NCI-H1417 treated with DMSO at 0.1 percent for 48 hours (cell line): ENCODE measurements at regions not wholly inside any gene's neighbourhood (a gene's known extent, or its start where the extent isn't known, plus 50 kb on each side); places are given as distances from the start of the nearest gene placed in this dataset.

Source experiments
- DNase-seq: peaks from one replicate; lab custom pipeline; 2025; lab: John Stamatoyannopoulos, UW

DNA sequence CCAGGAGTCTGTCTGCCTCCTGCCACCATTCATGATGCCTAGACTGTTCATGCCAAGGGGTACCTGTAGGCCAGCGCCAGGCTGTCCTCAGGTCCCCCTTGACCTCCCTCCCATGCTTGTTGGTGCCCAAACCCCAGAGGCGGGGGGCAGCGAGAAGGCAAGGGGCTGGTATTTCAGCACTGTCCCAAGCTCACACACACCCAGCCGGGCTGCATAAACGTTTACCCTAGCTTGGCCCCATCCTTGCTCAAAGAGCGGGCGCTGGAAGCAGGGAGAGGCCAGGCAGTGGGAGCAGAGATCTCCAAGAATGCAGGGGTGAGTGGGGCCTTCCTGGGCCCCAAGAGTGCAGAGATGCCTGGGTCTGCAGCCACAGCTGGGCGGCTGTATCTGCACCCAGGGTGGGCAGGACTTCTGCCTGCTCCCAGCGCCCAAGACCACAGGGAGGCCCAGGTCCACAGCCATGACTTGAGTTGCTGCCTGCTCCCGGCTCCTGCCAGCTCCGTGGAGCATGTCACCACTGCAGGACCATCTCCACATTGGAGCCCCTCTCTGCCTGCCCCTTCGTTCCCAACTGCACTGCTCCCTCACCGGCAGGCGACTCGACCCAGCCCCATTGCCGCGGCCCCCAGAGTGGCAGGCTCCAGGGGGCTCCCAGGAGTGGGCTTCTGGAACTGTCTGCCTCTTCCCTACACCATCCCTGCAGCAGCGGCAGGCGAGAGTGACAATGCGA, 616.6 kb downstream of the METTL4 start:
- DNase-seq: no peak

DNA sequence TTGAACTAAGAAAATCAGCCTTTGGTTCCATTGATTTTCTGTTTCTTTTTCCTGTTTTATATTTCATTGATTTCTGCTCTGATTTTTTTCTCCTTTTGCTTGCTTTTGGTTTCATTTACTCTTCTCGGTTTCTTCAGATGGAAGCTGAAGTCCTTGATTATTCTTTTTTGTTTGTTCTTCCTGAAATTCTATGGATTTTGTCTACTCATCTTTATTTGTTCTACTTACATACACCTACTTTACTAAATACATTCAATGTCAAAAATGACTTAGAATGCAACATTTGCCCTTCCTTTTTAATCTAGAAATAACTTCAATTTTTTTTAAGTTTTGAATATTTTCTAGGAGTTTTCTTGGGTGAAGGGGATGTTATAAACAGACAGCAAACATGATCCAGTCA, 612.5 kb downstream of the METTL4 start:
- DNase-seq: no peak

DNA sequence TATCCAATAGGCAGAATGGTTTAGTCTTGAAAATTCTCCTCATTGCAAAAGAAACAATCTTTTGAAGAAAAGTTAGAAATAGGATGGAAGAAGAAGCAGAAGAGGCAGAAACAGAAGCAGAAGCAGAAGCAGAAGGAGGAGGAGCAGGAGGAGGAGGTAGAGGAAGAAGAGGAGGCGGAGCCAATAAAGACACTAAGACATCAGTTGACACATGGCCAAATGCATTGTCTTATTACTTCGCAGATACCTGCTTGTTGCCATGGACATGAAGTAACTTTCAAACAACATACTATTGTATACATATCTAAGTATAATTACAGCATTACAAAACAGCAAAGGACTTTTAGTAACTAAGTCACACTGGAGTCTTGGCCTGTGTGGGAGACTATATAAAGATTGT, 606.3 kb downstream of the METTL4 start:
- DNase-seq: no peak

DNA sequence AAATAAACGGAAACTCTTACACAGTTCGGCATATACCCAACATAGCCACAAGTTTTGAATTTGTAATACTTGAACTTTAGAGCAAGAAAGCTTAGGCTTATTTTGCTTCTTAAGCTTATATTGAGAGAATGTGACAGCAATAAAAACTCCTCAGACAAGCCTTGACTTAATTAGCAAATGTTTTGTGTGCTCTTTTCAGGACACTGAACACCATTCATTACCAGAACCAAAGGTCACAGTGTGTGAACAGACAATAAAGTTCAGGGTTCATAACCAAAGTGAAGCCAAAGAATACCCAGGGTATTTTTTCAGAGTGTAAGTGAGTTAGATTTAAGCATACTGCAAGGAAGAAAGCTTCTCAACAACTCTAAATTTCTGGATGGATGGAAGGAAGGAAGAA, 605.8 kb downstream of the METTL4 start:
- DNase-seq: no peak

DNA sequence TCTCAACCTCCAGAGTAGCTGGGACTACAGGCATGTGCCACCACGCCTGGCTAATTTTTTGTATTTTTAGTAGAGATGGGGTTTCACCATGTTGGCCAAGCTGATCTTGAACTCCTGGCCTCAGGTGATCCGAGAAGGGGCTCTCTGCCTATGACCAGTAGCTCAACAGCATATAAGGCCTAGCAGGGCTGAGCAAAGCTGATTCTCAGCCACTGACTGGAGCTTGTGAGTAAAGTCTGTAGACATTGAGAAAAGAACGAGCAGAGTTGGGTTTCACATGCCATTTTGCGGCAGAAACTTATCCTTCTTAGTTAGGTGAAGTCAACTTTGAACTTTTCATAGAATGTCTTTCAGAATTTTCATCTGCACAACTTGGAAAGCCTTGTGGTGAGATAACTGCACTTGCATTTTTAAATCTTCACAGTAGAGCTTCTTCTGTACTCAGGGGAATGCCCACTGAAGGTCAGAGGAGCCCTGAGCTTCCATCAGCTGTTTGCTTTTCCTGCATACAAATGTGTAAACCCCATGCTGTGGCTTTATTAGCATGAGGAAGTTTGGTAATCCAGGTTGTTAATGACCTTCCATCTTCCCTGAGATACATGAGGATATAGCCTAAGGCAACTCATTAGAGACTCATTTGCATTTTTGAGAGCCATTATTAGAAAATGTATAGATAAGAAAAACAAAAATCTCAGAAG, 602.4 kb downstream of the METTL4 start:
- DNase-seq: no peak

DNA sequence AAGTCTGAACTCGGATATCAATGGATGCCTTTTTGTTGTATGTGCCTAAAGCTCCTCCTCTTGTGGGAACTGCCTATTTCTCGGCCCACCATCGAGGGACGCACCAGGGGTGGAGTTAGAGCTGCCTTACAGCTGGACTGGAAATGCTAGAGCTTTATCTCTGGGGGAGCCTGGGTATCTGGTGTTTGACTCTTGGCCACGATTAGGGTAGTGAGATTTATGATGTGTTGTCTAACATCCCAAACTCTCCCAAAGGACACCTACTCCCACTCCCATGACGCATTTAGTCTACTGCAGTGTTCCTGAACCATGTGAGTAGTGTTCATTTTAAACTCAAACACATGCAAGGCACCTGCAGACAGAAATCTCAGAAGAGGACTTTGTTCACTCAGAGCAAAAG, 594.8 kb downstream of the METTL4 start:
- DNase-seq: no peak

DNA sequence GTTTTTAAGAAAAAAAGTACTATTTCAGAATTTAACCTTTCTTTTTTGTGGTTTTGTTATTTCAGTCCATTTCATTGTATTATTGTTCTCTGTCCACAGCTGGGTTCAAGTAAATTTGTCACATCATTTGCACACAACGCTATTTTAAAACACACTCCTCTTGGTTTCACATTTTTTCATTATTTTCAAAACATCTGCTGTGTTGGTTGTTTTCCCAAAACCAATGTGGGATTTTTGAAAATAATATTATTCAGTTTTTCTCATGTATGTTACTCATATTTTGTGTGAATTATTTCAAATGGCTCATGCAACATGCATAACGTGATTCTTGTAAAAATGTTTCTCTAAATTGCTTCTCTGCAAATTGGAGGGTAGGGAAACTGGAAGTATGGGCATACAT, 589.2 kb downstream of the METTL4 start:
- no peak for DNase-seq

DNA sequence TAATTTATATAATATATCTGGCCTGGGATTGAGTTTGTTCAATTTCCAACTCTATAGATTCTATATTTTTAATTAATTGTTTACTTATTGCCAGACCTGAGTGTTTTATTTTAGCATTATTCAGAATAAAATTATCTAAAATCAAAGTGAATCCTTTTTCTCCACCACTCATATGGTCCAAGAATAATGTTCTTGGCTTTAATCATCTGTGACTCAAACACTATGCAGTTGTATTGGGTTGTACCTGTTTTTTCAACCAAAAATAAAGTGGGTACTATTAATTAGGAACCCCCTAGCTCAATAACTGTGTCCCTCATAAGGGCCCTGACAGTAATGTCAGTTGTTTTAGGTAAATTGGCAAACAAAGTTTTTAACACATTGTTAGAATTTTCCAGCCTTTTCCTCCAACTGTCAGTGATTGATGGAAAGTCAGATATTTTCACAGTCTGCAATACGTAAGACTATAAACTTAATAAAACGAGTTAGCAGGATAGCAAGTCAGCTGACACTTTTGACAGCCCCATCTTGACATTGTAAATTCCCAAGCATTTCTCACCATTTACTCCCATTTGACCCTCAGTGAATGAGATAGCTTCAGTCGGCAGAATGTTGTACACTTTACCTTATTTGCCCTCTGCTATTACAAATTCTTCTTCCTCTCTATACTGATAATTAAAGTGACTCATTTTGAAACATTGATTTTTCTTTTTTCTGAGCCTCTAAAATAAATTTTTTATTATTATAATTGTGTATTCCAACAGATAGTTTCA, 587.4 kb downstream of the METTL4 start:
- no peak for DNase-seq

DNA sequence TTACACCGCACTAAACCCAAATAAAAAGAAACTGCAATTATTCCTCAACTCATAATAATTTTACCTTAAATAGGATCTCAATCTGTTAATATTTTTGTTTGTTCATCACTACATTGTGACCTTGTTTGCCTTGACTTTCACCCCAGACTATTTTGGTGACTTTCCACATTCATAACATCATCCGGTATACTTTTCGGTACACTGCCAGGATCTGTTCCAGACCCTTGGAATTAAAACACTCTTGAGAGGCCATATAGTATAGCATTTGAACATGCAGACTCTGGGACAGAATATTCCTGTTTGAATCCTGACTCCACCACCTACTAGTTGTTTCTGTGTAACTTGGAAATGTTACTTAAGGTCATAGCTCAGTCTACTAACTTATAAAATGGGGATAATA, 577.4 kb downstream of the METTL4 start:
- no peak for DNase-seq

DNA sequence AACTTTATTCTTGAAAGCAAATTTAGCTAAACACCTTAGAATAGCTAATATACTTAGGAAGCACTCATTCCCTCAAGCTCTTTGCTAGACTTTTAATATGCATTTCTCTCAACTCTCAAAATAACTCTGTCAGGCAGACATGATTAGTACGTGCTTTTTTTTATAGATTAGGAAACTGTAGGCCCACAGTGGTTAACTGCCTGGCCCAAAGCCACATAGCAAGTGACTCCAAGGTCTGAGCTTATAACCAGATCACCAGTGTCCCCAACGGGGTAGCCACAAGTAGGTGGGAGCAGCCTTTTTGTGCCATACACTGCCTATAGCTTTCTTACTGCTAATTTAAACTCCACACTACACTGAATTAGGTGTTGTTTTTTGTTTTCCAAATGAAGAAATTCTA, 576.8 kb downstream of the METTL4 start:
- DNase-seq: no peak

DNA sequence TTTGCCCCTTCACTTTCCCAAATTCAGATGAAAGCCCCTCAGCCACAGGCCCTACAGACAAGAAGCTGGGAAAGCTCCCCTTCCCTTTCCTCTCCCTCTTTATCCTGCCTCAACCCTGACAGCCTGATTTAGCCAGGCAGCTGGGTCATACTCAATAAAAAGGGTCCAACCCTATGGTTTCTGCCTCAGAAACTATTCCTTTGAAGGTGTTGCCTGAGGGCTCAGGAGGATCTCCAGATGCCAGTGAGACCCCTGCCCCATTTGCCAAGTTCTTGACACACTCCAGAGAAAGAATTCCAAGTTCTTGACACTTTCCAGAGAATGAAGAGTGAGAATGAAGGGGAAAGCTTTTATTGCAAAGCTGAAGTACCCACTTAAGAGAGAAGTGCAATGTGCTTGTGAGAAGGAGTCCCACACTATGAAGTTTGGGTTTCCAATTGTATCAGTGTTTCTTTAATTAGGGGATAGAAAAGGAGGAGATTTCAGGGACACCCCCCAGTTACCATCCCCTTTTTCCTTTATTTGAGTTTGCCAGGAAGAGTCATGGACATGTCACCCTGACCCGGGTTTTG, 576.2 kb downstream of the METTL4 start:
- DNase-seq: no peak

DNA sequence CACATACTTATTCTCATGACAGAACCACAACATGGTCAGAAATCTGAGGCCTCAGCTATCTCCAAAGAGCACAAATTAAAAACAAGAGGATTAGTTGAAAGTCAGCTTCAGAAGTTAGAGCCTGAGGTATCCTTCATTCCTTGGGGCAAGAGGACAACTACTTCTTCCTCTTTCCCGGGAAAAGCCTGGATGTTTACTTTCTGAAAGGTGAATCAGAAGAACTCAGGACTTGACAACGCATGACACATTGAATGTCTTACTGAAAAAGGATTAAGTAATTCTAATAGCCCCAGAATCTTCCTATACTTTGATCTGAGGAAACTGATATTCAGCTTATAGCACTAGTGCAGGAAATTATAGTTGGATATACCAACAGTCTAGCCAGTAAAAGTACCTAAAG, 573.2 kb downstream of the METTL4 start:
- DNase-seq: no peak

DNA sequence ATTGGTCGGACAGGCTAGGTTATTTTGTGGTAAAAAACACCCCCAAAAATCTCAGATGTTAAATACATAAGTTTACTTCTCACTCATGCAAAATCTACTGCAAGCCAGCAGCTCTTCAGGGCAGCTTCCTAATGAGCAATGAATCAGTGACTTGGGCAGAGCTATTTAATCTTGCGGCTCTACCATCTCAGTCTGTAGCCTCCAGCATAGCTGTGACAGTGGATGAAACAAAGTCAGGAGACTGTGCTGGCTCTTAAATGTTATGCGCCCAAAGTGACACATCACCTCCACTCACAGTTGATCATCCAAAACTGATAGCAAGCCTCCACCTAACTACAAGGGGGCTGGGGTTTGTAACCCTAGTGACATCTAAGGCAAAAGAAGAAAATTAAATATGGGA, 571.9 kb downstream of the METTL4 start:
- DNase-seq: no peak

DNA sequence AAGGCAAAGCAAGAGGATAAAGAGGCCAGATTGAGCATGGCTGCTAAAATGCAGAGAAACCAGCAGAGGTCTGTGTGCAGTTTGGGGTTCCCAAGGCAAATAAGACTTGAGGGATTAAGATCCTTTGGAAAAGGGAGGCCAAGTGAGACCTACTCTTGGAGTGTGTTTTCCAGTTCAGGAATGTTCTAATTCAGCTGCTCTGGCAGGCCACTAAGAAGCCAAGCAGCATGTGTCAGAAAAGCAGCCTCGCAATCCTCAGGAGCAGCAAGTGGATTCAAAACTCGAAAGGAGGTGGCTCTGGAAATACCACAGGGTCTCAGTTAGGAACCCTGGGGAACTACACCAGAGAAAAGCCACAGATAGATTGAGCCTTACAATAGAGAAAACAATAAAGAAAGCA, 569.2 kb downstream of the METTL4 start:
- DNase-seq: no peak

DNA sequence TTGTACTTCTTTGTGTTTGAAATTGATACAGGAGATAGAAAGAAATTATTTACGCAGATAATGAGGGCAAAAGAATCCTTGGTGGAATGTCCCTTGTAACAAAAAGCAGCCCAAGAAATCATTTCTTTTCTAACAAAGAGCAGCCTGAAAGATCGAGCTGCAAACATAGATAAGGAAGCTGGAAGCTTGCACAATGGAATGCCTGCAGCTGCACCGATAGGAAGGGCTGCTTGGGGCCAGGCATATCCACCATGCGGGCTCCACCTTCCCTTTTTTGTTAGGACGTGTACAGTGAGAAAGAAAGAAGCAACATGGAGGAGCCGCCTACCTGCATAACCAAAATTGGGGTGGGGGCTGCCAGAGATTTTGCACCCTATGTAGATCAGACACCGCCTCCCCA, 568.7 kb downstream of the METTL4 start:
- no peak for DNase-seq

DNA sequence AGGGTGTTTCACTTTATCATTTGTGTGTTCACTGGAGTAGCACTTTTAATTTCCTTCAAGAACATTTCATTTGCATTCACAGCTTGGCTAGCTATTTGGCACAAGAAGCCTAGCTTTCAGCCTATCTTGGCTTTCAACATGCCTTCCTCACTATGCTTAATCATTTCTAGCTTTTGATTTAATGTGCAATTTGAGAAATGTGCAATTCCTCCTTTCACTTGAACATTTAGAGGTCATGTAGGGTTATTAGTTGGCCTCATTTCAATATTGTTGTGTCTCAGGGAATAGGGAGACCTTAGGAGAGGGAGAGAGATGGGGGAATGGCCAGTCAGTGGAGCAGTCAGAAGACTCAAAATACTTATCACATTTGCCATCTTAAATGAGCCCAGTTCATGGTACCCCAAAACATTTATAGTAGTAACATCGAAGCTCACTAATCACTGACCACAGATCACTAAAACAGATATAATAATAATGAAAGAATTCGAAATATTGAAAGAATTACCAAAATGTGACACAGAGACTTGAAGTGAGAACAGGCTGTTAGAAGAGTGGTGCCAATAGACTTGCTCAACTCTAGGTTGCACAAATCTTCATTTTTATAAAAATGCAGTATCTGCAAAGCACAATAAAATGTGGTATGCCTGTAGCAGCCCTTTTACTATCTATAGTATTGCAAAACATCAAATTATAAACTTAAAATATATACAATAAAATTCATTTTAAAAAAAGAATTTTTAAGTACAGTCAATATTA, 561.2 kb downstream of the METTL4 start:
- no peak for DNase-seq

DNA sequence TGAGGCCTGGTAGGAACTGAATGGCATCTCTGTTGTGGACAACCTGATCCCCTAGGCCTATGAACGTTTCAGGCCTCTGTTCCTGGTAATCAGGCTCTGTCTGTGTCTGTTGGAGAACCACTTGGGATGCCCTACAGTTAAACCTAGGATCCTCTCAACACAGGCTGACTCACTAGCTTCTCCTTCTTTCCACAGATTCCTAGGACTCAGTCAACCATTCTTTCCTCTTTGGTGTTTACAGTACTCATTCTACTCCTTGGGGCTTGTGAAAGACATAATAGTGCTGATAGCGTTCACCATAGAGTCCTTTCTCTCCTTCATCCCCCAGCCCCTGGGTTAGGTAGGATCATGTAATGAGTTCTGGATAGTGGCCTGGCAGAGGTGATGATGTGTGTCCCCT, 544.3 kb downstream of the METTL4 start:
- no peak for DNase-seq

DNA sequence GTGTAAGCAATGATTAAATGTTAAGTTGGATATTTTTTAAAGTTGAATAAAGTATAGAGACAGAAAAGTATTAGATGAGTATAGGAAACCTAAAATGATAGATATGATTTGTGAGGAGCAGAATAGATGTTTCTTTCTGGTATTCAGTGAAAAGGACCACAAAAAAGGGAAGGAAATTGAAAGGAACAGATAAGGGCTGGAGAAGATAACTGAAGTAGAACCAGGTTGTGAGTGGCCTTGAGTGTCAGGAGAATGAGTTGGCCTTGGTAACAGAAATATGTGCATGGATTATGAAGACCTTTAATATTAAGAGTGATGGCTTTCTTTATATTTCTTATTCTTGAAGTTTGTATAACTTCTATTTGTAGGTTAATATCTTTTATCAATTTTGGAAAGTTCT, 543.5 kb downstream of the METTL4 start:
- no peak for DNase-seq

DNA sequence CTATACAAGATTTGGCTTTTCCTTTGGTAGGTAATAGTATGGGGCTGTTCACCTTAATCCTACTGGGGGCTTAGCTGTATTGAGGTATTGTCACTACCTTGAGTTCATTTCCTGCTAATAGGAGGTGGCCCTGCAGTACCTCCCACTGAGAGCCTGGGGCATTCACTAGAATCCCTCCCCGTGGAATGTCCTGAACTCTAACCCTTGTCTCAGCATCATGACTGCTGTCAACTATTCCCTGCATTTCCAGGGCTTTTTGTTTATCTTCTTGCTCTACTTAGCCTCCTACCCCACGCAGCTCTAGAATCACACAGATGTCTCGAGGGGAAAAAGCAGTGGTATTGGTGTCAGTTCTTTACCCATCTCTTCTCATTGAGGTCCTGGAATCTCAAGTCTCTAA, 542.3 kb downstream of the METTL4 start:
- DNase-seq: no peak

DNA sequence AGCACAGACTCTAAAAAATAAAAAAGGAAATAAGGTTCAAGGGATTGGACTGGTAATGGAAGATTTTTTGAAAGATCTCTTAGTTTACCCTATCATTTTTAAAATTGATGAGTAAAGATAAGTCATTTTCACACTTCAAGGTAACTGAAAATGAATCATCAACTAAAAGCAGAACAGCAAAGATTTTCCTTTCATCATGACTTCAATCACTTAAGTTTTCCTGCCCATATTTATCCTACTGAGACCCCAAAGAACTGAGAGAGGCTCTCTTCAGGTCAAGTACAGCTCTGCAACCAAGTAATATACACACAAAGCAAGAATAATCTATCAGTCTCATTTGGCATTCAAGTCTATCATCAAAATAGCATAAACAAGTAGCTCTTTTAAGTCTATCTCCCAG, 540.7 kb downstream of the METTL4 start:
- no peak for DNase-seq

DNA sequence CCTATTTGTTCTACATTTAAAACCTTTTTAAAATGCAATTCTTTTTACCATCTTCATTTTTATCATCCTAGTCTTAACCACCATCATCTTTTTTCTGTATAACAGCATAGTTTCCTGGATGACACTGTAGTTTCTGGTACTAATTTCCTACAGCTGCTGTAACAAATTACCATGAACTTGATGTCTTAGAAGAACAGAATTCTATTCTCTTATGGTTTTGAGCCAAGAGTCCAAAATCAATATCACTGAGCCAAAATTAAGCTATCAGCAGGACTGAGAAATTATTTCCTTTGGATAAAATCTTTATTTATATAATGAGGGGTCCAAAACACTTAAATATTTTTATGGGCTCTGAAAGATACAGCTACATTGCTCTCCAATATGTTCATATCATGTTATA, 539.3 kb downstream of the METTL4 start:
- no peak for DNase-seq

DNA sequence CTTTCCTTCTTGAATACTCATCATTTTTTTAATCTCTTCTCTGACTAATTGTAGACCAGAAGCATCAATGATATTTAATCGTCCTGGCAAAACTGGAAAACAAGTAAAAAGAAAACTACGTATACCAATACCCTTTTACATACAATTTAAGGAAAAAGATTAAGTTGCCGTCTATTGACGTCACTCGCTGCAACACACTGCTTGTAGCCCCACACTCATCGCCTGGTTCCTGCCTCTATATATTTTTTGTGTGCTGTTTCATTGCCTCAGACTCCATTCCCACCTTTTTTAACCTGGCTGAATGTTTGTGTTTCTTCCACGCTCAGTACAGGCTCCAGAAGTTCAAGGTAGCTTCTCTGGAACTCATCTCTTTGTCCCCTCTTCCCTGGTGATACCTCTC, 536.2 kb downstream of the METTL4 start:
- DNase-seq: no peak
